HG03439 (cell line): ENCODE measurements at regions not wholly inside any gene's neighbourhood (a gene's known extent, or its start where the extent isn't known, plus 50 kb on each side); places are given as distances from the start of the nearest gene placed in this dataset.
"Not testable (repeated sequence)": the region's sequence is repeated elsewhere in the genome, so short reads cannot be mapped to it uniquely, and the experiment has no call there.

Source experiments
- ATAC-seq: cut with Tn5 transposase; IDR thresholded peaks from one replicate; pipeline ENCODE4 v1.9.1; 2021; ENCODE audit warnings: mild to moderate bottlenecking, moderate library complexity; ENCODE audit not compliant: unreplicated experiment

DNA sequence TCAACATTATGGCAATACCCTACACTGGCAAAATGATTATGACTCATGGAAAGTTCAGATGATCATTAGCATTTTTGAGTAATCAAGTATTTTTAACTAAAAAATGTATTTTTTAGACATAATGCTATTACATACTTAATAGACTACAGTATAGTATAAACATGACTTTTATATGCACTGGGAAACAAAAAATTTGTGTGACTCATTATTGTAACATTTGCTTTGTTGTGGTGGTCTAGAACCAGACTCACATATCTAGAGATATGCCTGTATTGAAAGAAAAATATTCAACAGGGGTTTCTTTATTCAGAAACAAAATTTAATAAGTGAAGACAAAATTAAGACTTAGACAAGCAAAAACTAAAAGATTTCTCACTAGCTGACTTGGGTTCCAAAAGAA lies 385.3 kb upstream of the RIOK2 start:
- no peak for ATAC-seq

DNA sequence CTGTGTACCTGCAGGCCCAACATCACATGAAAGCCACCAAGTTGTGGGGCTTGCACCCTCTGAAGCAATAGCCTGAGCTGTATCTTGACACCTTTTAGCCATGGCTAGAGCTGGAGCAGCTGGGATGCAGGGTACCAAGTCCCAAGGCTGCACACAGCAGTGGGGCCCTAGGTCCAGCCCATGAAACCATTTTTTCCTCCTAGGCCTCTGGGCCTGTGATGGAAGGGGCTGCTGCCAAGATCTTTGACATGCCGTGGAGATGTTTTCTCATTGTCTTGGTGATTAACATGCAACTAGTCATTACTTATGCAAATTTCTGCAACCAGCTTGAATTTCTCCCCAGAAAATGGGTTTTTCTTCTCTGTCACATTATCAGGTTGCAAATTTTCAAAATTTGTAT lies 387.2 kb upstream of the RIOK2 start:
- no peak for ATAC-seq

DNA sequence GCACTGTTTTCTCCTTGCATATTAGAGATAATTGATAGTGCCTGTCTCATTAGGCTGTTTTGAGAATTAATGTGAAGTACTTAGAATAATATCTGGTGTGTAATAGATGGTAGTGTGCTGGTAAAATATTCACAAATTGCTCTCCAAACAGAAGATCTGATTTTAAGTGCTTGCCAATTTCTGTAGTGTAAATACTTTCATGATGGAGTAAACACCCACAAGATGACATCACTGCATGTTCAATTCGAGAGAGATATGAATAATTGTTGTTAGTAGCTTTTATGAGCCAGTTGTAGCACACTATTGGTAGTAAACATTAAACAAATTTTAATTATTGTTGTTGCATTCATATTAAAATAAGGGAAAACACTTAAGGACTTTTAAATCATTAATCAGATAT lies 392.3 kb upstream of the RIOK2 start:
- no peak for ATAC-seq

DNA sequence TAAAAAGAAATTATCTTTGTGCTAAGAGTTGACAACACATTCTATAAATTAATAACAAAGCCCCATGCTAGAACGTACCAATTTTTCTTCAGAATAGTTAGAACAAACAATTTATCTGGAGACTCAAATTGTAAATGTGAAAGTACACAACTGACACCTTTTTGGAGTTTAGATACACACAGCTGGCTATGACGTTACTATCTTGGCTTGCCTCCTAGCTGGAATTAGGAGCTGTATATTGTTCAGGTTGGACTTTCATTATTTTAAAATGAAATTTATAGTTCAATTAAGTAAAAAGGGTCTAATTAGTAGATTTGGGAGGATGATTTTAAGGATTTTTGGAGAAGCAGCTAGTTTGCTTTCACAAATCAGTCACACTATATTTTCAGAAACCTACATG lies 393.9 kb upstream of the RIOK2 start:
- no peak for ATAC-seq

DNA sequence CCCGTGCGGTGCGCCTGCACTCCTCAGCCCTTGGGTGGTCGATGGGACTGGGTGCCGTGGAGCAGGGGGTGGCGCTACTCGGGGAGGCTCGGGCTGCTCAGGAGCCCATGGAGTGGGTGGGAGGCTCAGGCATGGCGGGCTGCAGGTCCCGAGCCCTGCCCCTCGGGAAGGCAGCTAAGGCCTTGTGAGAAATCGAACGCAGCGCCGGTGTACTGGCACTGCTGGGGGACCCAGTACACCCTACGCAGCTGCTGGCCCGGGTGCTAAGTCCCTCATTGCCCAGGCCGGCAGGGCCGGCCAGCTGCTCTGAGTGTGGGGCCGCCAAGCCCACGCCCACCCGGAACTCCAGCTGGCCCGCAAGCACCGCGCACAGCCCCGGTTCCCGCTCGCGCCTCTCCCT lies 396.9 kb upstream of the RIOK2 start:
- not testable (repeated sequence) for ATAC-seq

DNA sequence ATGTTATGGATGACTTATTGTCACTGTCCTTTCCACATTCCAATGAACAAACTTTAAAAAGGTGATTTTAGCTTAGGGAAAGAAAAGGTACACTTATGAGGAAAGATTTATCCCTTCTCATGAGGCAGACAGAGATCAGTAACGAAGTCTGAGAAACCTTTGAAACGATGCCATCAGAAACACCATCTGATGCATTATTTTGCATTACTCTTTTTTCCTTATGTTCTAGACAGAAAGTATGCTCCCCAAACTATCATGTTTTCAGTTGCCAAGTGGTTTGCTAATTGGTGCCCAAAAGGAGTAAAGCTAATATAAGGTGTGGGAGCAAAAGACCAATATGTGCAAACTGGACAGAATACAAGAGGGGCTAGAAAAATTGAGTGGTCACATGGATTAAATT lies 397.7 kb upstream of the RIOK2 start:
- ATAC-seq: no peak

DNA sequence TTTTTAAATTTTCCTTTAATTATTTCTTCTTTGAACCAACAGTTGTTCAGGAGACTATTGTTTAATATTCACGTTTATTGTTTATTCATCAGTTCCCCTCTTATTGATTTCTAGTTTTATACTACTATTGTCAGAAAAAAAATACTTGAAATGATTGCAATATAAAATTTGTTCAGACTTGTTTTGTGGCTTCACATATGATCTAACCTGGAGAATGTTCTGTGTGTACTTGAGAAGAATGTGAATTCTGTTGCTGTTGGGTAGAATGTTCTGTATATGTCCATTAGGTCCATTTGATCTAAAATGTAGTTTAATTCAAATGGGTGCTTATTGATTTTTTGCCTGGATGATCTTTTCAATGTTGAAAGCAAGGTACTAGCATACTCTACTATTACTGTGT lies 408.7 kb upstream of the RIOK2 start:
- no peak for ATAC-seq

DNA sequence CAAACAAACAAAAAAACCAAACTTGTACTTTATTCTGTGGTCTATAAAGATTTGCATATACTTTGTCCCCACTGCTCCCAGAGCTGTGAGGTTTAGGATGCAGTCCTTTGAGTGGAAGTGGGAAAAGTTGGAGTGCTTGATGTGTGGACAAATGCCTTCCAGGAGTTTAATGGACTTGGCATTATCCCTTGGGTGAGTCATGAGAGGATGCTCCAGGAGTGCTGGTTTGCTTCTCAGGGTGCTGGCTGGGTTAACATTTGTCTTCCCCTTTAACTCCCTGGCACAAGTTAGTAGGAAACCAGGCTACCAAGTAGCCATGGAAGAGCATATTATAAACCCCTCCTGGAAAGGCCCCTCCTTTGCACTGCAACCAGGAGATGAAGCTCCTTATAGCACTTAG lies 417.4 kb upstream of the RIOK2 start:
- ATAC-seq: no peak

DNA sequence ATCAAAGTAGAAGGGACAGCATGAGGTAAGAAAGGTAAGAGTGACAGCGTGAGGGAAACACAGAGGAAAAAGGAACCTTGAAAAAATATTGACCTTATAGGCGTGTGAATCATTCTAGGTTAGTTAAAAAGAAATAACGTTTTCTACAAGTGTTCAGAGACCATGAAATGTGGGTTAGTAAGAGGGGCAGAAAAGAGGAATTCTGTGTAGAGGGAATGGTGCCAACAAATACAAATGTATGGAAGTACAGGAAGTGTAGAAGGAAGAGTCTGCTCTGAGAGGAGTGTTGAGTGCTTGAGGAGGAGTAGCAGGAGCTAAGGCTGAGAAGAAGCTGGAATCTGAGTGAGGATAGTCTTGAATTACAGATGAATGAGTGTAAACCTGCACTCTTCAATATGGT lies 418.6 kb upstream of the RIOK2 start:
- no peak for ATAC-seq

DNA sequence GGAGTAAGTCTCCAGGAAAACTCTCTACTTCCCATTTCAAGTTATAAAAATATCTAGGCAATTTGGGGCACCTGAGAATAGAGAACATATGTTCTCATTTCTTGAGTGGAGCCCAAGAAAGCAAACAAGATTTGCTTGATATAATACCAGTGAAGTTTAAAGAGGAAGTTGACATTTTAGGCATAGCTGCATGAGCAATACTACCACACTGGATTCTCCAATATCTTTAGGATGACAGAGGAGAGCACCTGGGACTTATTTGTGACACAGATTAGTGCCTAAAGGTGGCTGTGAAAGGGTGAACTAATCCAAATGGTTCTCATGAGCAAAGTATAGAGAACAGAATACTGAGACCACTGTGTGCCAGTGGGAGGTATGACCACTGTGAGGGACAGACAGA lies 423.5 kb upstream of the RIOK2 start:
- ATAC-seq: no peak

DNA sequence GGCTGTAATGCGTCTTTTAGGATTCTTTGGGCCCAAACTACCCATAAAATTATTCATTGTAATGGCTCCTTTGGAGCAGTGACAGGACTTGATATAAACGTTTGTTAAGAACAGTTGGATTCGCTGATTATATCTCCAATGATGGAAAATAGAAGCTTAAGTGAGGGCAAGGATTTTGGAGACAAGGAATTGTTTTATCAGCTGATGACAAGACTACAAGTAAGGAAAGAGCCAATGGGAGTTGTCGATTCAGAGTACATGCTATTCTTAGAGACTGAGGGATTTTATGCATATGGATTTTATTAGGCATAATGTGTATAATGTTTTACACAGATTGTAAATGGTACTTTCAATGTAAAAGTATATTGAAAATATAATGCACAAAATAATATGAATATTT lies 425.5 kb upstream of the RIOK2 start:
- ATAC-seq: no peak

DNA sequence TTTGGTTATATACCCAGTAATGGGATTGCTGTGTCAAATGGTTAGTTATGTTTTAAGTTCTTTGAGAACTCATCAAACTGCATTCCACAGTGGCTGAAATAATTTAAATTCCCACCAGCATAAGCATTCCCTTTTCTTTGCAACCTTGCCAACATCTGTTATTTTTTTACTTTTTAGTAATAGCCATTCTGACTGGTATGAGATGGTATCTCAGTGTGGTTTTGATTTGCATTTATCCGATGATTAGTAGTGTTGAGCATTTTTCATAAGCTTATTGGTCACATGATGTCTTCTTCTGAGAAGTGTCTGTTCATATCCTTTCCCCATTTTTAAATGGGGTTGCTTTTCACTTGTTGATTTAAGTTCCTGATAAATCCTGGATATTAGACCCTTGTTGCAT lies 435.7 kb upstream of the RIOK2 start:
- no peak for ATAC-seq

DNA sequence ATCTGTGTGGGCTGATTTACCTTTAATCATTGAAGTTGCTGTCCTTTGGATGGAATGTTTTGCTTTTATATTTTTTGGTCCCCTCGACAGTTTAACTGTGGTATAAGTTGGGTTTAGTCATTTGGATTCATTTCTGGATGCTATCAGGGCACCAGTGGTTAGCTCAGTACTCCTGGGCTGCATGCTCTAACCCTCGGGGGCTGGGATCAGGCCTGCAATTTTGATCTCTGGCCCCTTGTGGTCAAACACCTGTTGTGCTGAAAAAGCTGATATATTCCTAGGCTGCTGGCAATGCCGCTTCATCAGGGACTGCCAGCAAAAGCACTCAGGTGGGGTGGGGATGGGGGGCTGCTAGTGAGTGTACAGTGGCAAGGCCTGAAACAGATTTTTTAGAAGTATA lies 440.4 kb upstream of the RIOK2 start:
- ATAC-seq: no peak

DNA sequence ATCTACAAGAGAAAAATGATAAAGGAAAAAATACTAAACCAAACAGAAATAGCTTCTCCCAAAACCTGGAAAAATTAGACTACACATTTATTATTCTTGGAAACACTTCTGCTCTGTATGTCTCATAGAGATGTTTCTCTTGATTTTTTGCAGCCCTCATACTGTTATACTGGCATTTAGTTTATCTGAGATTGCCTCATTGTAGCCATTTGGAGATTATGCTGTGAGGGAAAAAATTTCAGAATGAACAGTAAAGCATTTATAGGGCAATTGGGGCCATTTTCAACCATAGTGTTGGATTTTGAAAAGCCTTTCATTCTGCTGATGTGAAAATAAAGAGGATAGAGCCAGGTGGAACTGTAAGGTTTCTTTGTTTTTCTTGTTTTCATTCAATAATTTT lies 441.8 kb upstream of the RIOK2 start:
- ATAC-seq: no peak

DNA sequence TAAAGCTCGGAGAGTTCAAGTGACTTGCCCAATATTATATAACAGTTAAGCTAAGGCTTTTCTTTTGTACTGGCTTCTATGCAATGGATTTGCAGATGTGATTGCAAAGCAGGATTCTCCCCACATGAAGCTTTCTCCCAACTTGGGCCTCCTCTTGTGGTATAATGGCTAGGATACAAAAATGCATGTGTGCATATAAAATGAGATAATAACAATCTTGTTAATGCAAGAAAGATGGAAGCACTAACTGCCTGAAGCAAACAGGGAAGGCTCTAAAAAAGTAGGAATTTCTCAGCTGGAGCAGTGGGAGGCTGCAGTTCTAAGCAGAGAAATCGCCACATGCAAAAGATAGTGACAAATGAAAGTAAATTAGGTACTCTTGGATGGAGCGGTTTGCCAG lies 444.2 kb upstream of the RIOK2 start:
- ATAC-seq: no peak

DNA sequence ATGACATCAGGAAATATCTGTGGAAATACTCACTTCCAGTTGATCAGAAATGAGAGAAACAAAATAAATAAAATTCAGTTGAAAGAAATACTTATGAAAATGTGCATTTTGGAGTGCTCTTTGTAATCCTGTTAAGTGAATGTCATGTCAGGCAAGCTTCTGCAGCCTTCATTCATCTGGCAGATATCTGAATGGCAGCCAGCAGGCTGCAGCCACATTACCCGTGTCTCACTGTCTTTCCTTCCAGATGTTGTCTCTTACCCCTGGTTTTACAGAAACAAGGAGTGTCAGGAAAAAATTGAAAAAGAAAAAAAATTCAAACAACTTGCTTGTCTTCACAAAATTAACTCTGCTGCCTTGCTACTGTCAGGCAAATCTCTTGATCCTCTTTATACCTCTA lies 445.0 kb upstream of the RIOK2 start:
- ATAC-seq: no peak

DNA sequence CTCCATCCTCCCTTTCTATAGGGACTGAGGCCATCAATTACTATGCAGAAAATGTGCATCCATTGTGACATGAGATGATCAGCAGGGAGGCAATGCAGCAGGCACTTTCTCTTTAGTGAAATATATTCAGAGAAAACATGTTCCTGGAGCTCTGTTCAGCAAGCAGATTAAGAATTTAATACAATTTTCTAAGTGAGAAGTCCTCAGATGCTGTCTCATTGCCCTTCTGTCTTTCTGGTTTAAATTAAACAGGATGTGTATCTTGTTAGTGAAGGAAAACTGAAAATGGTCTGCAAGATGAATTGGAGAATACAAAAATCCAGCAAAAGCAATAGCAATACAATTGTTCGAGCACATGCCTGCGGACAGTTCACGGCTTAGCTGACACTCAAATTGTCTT lies 445.8 kb upstream of the RIOK2 start:
- ATAC-seq: no peak

DNA sequence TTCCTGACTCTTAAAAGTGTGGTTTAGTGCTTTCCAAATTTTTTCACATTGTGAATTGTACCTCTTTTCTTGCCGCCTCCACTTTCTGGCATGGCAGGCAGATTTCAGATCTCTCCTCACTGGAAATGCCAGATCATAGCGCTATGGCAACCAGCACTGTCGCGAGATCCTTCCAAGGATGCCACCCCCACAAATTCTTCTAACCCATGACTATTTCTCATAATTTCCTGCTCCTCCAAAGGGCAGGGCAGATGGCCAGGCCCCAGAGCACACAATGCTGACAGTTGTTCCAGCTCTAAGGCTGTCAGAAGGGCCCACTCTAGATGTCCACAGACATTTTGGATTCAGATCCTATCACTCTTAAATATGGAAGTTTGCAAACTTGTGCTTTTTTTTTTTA lies 446.2 kb upstream of the RIOK2 start:
- ATAC-seq: no peak

DNA sequence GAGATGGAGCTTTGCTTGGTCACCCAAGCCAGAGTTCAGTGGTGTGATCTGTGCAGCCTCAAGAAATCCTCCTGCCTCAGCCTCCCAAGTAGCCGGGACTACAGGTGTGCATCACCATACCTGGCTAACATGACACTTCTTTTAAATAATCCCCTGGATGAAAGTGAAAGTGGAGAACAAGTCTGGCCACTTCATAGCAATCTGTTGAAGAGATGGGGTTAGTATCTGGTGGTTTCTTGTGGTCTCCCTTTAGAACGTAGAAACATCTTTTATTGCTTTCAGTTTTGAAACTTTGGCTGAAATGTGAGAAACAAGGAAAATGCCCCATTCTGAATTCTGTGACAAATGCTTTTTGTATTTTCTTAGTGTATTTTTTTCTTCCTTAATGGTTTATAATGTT lies 452.5 kb upstream of the RIOK2 start:
- ATAC-seq: no peak

DNA sequence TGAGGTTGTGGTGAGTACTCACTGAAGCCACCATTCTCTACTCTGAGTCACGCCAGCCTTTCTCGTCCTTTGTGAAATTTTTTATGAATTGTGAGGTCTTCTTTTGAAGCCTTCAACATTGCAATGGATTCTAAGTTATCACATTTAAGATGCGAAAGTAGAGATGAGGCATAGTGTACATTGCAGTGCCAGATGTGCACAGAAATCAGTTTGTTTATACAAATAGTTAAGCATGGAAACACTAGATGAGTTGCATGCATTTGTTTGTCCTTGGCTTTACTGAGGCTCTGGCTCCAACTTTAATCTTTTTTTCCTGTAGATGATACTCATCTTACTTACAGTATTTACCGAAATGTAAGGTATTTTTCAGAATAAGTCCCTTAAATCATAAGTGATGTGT lies 453.7 kb upstream of the RIOK2 start:
- ATAC-seq: no peak

DNA sequence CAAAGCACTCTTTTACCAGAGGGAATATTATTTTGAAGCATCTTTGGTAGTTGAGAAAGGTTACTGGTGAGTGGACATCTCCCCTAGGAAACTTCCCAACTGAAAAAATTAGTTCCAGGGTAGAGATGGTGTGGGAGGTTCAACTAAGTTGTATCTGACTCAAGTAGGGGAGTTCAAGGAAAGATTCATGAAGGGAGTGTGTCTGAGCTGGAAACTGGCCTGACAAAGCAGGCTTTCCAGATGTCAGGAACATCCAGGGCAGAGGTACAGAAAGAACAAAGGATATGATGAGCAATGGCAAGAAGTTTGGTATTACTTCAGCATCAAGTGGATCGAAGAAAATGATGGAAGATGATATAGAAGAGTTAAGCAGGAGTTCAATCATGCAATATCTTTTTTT lies 458.0 kb upstream of the RIOK2 start:
- ATAC-seq: no peak

DNA sequence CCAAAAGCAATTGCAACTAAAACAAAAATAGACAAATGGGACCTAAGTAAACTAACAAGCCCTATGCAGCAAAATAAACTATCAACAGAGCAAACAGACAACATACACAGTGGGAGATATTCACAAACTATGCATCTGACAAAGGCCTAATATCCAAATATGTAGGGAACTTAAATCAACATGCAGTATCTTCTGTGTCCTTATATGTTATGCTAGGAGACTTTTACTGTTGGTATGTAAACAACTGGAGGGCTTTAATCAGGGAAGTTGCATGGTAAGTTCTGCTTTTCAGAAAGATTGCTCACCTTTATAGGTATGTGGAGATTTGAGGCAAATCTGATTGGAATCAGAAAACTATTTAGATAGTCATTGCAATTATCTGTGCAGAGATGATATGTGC lies 461.2 kb upstream of the RIOK2 start:
- ATAC-seq: no peak

DNA sequence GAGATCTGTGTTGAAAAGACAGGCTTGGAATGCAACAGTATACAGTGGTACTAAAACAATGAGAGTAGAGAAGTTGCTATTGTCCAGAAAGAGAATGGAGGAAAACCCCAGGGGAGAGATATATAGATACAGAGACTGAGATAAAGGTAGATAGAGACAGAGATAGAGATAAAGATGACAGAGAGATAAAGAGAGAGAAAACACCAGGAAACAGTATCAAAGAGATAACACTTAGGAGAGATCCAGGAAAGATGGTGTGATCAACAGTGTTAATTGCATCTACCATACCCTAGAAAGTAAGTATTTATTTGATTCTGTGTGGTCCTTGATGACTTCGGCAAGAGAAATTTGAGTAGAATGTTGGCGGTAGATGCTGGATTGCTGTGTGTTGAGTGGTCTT lies 461.8 kb upstream of the RIOK2 start:
- no peak for ATAC-seq

DNA sequence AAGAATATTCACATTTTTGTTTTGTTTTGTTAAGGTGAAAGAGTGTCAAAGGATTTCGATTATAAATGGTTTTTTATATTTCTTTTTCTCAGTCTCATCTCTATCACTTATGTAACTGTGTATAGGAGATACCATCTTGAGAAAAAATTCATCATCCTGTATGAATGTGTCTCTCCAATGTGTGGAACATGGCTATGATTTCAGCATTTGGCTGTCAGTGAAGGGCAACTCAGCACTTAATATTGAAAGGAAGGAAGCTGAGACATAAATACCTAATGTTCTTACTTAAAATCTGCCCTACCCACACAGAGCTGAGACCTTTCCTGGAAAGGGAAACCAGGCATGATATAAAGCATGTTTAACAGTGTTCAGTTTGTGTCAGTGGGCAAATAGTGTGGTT lies 474.2 kb upstream of the RIOK2 start:
- ATAC-seq: no peak
